ENCODE measurements at regions not wholly inside any gene's neighbourhood (a gene's known extent, or its start where the extent isn't known, plus 50 kb on each side); places are given as distances from the start of the nearest gene placed in this dataset.

DNA sequence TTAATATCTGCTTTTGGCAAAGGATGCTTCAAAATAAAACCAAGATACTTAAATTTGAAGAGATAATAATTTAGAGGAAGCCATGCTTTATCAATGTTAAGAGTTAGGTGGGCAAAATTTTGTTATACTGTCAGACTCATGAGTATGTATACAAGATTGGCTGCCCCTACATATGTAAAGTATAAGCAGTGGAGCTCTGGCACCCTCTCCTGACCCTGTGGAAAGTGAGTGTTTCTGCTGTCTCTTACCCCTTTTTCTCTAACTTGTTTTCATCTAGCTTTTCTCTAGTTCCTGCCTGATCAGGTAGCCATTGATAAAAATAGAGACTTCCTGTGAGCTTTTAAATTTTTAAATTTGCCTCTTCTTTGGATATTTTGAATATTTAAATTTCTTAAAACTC lies 710.9 kb upstream of the SPRY2 start:
- TF ChIP-seq EZH2phosphoT487 (IDR thresholded peaks at IDR 0.05; ENCODE audit: borderline replicate concordance, low read depth, low read length): no peak
- TF ChIP-seq, protein P1, sequence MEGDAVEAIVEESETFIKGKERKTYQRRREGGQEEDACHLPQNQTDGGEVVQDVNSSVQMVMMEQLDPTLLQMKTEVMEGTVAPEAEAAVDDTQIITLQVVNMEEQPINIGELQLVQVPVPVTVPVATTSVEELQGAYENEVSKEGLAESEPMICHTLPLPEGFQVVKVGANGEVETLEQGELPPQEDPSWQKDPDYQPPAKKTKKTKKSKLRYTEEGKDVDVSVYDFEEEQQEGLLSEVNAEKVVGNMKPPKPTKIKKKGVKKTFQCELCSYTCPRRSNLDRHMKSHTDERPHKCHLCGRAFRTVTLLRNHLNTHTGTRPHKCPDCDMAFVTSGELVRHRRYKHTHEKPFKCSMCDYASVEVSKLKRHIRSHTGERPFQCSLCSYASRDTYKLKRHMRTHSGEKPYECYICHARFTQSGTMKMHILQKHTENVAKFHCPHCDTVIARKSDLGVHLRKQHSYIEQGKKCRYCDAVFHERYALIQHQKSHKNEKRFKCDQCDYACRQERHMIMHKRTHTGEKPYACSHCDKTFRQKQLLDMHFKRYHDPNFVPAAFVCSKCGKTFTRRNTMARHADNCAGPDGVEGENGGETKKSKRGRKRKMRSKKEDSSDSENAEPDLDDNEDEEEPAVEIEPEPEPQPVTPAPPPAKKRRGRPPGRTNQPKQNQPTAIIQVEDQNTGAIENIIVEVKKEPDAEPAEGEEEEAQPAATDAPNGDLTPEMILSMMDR (conservative IDR thresholded peaks at IDR 0.05; ENCODE audit: low read length): no peak
